ENCODE measurements at regions not wholly inside any gene's neighbourhood (a gene's known extent, or its start where the extent isn't known, plus 50 kb on each side); places are given as distances from the start of the nearest gene placed in this dataset.

DNA sequence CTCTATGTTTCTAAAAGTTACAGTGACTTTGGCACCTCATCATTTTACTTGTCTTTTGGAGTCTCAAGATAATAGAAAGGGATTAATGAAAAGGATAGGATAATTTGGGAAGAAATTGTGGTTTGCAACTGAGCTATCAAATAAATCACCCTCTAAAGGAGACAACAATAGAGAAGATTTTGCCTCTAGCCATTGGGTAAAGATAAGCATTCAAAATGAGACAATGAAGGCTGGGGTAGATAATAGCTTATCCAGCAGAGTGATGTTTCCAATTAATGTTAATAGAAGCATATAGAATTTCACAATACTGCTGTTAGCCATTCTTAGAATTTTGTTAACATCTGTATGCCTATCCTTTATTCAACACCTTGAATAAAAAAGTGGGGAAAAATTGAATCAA, 1177.6 kb downstream of the ADGRL3 start:
- DNase-seq (ENCODE audit: low spot score in 2 of 2): no peak
- no peaks in the 10 kb centered on the region for H3K9me3 ChIP-seq
- H3K4me3 ChIP-seq: no peak overlapping the region
- H3K27me3 ChIP-seq: no peaks in the 10 kb centered on the region
- no peak for TF ChIP-seq CTCF (IDR thresholded peaks at IDR 0.05)
- TF ChIP-seq EP300 (IDR thresholded peaks at IDR 0.05): no peak
- no peak for TF ChIP-seq POLR2A (IDR thresholded peaks at IDR 0.05)
- H3K36me3 ChIP-seq: no peaks in the 10 kb centered on the region
- no peaks in the 10 kb centered on the region for H3K4me1 ChIP-seq
- no peak overlapping the region for H3K27ac ChIP-seq

GRCh38 chr4:62377245-62377644, 1177.1 kb downstream of the ADGRL3 start:
- TF ChIP-seq CTCF (IDR thresholded peaks at IDR 0.05) (no peak), POLR2A (IDR thresholded peaks at IDR 0.05) (no peak), EP300 (IDR thresholded peaks at IDR 0.05) (no peak)
- Histone ChIP-seq H3K4me1 (no peaks in the 10 kb centered on the region), H3K36me3 (no peaks in the 10 kb centered on the region), H3K9me3 (no peaks in the 10 kb centered on the region), H3K27ac (no peak overlapping the region), H3K4me3 (no peak overlapping the region), H3K27me3 (no peaks in the 10 kb centered on the region)
- no peak for DNase-seq (ENCODE audit: low spot score in 2 of 2)

GRCh38 chr4:62366939-62367338, 1166.8 kb downstream of the ADGRL3 start:
- no peak for DNase-seq (ENCODE audit: low spot score in 2 of 2)
- no peak overlapping the region for H3K4me3 ChIP-seq
- H3K9me3 ChIP-seq: no peaks in the 10 kb centered on the region
- TF ChIP-seq EP300 (IDR thresholded peaks at IDR 0.05): no peak
- no peak for TF ChIP-seq POLR2A (IDR thresholded peaks at IDR 0.05)
- no peak for TF ChIP-seq CTCF (IDR thresholded peaks at IDR 0.05)
- H3K4me1 ChIP-seq: no peaks in the 10 kb centered on the region
- H3K27ac ChIP-seq: no peak overlapping the region
- H3K36me3 ChIP-seq: no peaks in the 10 kb centered on the region
- no peaks in the 10 kb centered on the region for H3K27me3 ChIP-seq

- no peak overlapping the region for H3K4me3 ChIP-seq
- WGBS, 2 donors: 37 to 62% methylated on average over 1 of the region's 1 CpG
- TF ChIP-seq POLR2A (IDR thresholded peaks at IDR 0.05): no peak
Measured at GRCh38 chr4:62360156-62360545, 1160.0 kb downstream of the ADGRL3 start.

GRCh38 chr4:62359441-62360155, 1159.5 kb downstream of the ADGRL3 start:
- no peaks in the 10 kb centered on the region for H3K9me3 ChIP-seq
- DNase-seq (ENCODE audit: low spot score in 2 of 2): no peak
- TF ChIP-seq POLR2A (IDR thresholded peaks at IDR 0.05): no peak
- no peak for TF ChIP-seq EP300 (IDR thresholded peaks at IDR 0.05)
- TF ChIP-seq CTCF (IDR thresholded peaks at IDR 0.05): no peak

More at GRCh38 chr4:62360156-62360545, 1160.0 kb downstream of the ADGRL3 start:
- H3K27me3 ChIP-seq: no peaks in the 10 kb centered on the region
- H3K27ac ChIP-seq: no peak overlapping the region
- DNase-seq (ENCODE audit: low spot score in 2 of 2): no peak
- no peaks in the 10 kb centered on the region for H3K9me3 ChIP-seq
- H3K4me1 ChIP-seq: no peaks in the 10 kb centered on the region
- no peaks in the 10 kb centered on the region for H3K36me3 ChIP-seq

DNA sequence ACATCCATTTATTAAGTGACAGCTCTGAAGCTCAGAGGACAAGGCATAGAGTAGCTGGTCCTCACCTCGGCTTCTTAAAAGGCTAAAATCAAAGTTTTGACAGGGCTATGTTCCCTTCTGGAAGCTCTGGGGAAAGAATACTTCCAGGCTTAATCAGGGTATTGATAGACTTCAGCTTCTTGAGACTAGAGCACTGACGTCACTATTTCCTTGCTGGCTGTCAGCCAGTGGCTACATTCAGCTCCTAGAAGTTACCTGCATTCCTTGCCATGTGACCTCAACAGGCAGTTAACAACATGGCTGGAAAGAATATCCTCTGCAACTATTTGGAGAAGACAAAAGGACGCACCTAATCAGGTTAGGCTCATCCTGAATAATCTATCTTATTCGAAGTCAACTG, 1144.8 kb downstream of the ADGRL3 start:
- Histone ChIP-seq H3K4me1 (no peaks in the 10 kb centered on the region), H3K27me3 (no peaks in the 10 kb centered on the region), H3K4me3 (no peak overlapping the region), H3K9me3 (peaks cover 0 to 26% (median 8%) of the 10 kb centered on the region in 4 donors), H3K36me3 (no peaks in the 10 kb centered on the region), H3K27ac (no peak overlapping the region)
- TF ChIP-seq CTCF (IDR thresholded peaks at IDR 0.05) (no peak), POLR2A (IDR thresholded peaks at IDR 0.05) (no peak), EP300 (IDR thresholded peaks at IDR 0.05) (no peak)
- 83 to 86% methylated on average over 4 of the region's 4 CpGs for WGBS, 2 donors
- no peak for DNase-seq (ENCODE audit: low spot score in 2 of 2)

More at GRCh38 chr4:62359441-62360155, 1159.5 kb downstream of the ADGRL3 start:
- H3K36me3 ChIP-seq: no peaks in the 10 kb centered on the region
- no peaks in the 10 kb centered on the region for H3K27me3 ChIP-seq
- WGBS, 2 donors: 38 to 42% methylated on average over 2 of the region's 2 CpGs
- no peak overlapping the region for H3K4me3 ChIP-seq
- no peak overlapping the region for H3K27ac ChIP-seq
- H3K4me1 ChIP-seq: no peaks in the 10 kb centered on the region
